A673 (cell line): ENCODE measurements at regions not wholly inside any gene's neighbourhood (a gene's known extent, or its start where the extent isn't known, plus 50 kb on each side); places are given as distances from the start of the nearest gene placed in this dataset.

Experiments used
- BruUV-seq: library from RNA; stranded (reverse); fragments of 400-500 nt; replicated peaks from 2 replicates; lab custom pipeline; 2021; lab: Mats Ljungman, UMichigan
- CTCF ChIA-PET: fragments of 300-600 bp; sonication (Branson Sonifier 250); formaldehyde crosslinking; loops from one replicate; lab custom pipeline; 2022; ENCODE audit warnings: antibody characterized with exemption; lab: Charles Lee
- POLR2A ChIA-PET: fragments of 300-600 bp; sonication (Branson Sonifier 250); formaldehyde crosslinking; loops from one replicate; lab custom pipeline; 2022; ENCODE audit warnings: antibody characterized with exemption; ENCODE audit not compliant: low non-redundant PET; lab: Charles Lee
- DNase-seq: peaks from one replicate; pipeline ENCODE4 v3.0.0-alpha.2; 2015; ENCODE audit warnings: low spot score
- H3K27ac ChIP-seq: fragments of 200-600 bp; sonication (generic); 2 replicates; pipeline ENCODE4 v1.5.1; 2016; ENCODE audit warnings: mixed run types, low read depth, mild to moderate bottlenecking, mixed read lengths, antibody characterized with exemption, low read length; ENCODE audit not compliant: poor library complexity, severe bottlenecking
- H3K27me3 ChIP-seq: fragments of 200-600 bp; sonication (generic); replicated peaks from 2 replicates; pipeline ENCODE4 v1.6.1; 2017; ENCODE audit warnings: mixed run types, low read depth, mild to moderate bottlenecking, mixed read lengths, antibody characterized with exemption, low read length; ENCODE audit not compliant: insufficient read depth, poor library complexity
- H3K36me3 ChIP-seq: fragments of 200-600 bp; sonication (generic); 2 replicates; pipeline ENCODE4 v1.6.1; 2016; ENCODE audit warnings: mixed run types, mild to moderate bottlenecking, mixed read lengths, antibody characterized with exemption, low read length; ENCODE audit not compliant: insufficient read depth, poor library complexity, severe bottlenecking
- H3K4me1 ChIP-seq: fragments of 200-600 bp; sonication (generic); 2 replicates; pipeline ENCODE4 v1.6.1; 2017; ENCODE audit warnings: mixed run types, mild to moderate bottlenecking, mixed read lengths, antibody characterized with exemption, low read length; ENCODE audit not compliant: insufficient read depth, poor library complexity, severe bottlenecking
- H3K4me3 ChIP-seq: fragments of 200-600 bp; sonication (generic); 2 replicates; pipeline ENCODE4 v1.5.1; 2016; ENCODE audit warnings: low read depth, mixed run types, mild to moderate bottlenecking, mixed read lengths, low read length; ENCODE audit not compliant: poor library complexity, severe bottlenecking
- H3K9me3 ChIP-seq: fragments of 200-600 bp; sonication (generic); 2 replicates; pipeline ENCODE4 v1.6.1; 2016; ENCODE audit warnings: mixed run types, low read depth, mild to moderate bottlenecking, mixed read lengths, antibody characterized with exemption, low read length; ENCODE audit not compliant: poor library complexity, severe bottlenecking
- EZH2 ChIP-seq: fragments of 200-600 bp; sonication (generic); IDR thresholded peaks from 2 replicates; pipeline ENCODE4 v1.6.1; 2017; ENCODE audit warnings: borderline replicate concordance, low read depth, mild to moderate bottlenecking, mixed read lengths, antibody characterized with exemption, low read length; ENCODE audit not compliant: poor library complexity, severe bottlenecking
- intact Hi-C: fragments of 100-400 bp; cut with micrococcal nuclease; formaldehyde crosslinking; loops from one replicate; pipeline ENCODE4 v1.10.0; 2022; ENCODE audit not compliant: unreplicated experiment
- TF ChIP-seq, protein P1 (sequence below): fragments of 300-800, 200-600 bp; sonication (generic); conservative IDR thresholded peaks from 2 replicates; pipeline ENCODE4 v1.5.1; 2017; ENCODE audit warnings: low read depth, mild to moderate bottlenecking, antibody characterized with exemption, low read length, moderate library complexity, mixed read lengths

DNA sequence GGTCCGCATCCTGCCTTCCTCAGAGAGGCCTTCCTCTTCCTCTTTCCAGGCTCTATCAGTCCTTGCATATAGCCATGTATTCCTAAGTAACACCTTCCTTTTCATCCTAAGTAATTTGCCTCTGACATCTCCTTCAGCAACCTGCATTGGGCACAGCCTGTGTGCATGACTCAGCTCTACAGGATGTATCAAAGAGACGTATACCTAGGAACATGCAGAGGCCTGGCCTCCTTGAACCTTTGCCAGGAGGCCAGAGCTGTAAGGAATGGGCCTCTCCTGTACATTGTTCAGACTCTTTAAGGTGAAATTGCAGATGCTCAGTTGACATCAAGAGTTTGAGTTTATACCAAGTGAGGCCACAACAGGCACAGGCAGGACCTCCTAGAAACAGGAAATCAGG is 76.0 kb upstream of the CELF4 start:
- no peak for DNase-seq
- peaks cover 10% of the 10 kb centered on the region for H3K9me3 ChIP-seq
- intact Hi-C loops, result no loop called here
- ChIA-PET POLR2A (no interaction called here), CTCF (no interaction called here)
- H3K36me3 ChIP-seq, result no peaks in the 10 kb centered on the region
- H3K4me1 ChIP-seq, result no peaks in the 10 kb centered on the region
- H3K27ac ChIP-seq, result no peak overlapping the region
- no peak overlapping the region for H3K4me3 ChIP-seq
- BruUV-seq, result no TSS peak
- no peaks in the 10 kb centered on the region for H3K27me3 ChIP-seq
- TF ChIP-seq, protein P1, sequence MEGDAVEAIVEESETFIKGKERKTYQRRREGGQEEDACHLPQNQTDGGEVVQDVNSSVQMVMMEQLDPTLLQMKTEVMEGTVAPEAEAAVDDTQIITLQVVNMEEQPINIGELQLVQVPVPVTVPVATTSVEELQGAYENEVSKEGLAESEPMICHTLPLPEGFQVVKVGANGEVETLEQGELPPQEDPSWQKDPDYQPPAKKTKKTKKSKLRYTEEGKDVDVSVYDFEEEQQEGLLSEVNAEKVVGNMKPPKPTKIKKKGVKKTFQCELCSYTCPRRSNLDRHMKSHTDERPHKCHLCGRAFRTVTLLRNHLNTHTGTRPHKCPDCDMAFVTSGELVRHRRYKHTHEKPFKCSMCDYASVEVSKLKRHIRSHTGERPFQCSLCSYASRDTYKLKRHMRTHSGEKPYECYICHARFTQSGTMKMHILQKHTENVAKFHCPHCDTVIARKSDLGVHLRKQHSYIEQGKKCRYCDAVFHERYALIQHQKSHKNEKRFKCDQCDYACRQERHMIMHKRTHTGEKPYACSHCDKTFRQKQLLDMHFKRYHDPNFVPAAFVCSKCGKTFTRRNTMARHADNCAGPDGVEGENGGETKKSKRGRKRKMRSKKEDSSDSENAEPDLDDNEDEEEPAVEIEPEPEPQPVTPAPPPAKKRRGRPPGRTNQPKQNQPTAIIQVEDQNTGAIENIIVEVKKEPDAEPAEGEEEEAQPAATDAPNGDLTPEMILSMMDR, result no peak
- TF ChIP-seq EZH2, result no peak

DNA sequence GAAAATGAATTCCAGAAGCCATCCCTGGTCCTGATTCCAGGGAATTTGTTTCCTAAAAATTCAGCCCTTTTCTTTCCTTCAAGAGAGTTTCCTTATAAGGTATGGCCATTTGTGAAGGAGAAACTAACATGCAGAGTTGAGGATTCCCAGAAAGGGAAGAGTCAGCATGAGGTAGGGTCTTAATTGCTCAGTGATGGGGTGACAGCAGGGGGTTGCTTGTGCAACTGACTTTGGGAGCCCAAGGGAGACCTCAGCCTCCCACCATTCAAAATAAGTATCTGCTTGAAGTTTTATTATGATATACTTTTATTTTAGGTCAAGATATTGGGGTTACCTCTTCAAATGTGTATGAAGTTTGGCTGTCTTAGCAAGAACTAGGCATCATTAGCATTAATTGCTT is 74.9 kb upstream of the CELF4 start:
- Histone ChIP-seq H3K27ac (no peak overlapping the region), H3K9me3 (peaks cover 9% of the 10 kb centered on the region), H3K4me3 (no peak overlapping the region), H3K4me1 (no peaks in the 10 kb centered on the region), H3K36me3 (no peaks in the 10 kb centered on the region), H3K27me3 (no peaks in the 10 kb centered on the region)
- TF ChIP-seq EZH2, result no peak
- TF ChIP-seq, protein P1, result no peak
- ChIA-PET CTCF (no interaction called here), POLR2A (no interaction called here)
- intact Hi-C loops, result no loop called here
- no TSS peak for BruUV-seq
- no peak for DNase-seq

DNA sequence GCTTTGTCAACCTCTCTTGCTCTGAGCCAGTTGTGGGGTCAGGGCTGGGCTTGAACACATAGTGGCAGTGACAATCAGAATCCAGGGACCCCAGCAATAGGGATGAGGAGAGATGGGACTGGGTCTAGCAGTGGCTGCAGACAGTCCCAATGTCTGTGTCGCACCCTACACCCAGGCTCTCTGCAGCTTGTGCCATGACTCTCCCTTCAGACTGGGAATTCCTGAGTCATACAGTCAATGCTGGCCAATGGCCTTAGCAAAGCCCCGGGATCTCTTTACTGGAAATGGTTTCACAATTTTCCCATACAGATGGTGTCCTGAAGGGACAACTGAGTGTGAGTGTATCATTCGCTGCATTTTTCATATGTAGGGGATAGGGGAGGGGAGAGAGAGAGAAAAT is 74.2 kb upstream of the CELF4 start:
- intact Hi-C loops, result no loop called here
- no peaks in the 10 kb centered on the region for H3K36me3 ChIP-seq
- BruUV-seq, result no TSS peak
- H3K27ac ChIP-seq, result no peak overlapping the region
- no peak for DNase-seq
- no peaks in the 10 kb centered on the region for H3K27me3 ChIP-seq
- peaks cover 4% of the 10 kb centered on the region for H3K9me3 ChIP-seq
- CTCF ChIA-PET, result no interaction called here
- no peaks in the 10 kb centered on the region for H3K4me1 ChIP-seq
- H3K4me3 ChIP-seq, result no peak overlapping the region
- TF ChIP-seq EZH2, result no peak
- TF ChIP-seq, protein P1, result no peak
- POLR2A ChIA-PET, result no interaction called here
